Activated T-cell treated with anti-CD3 and anti-CD28 coated beads, Interleukin-2, amount 50 U/mL, for 24 hours (primary cell): ENCODE measurements at regions not wholly inside any gene's neighbourhood (a gene's known extent, or its start where the extent isn't known, plus 50 kb on each side); places are given as distances from the start of the nearest gene placed in this dataset.
A peak's percentile ranks its signal among the peaks of the same experiment; 100 is the strongest.

Experiments
- DNase-seq: peaks from one replicate; pipeline ENCODE4 v3.0.0-alpha.2; 2020
- H3K27ac Mint-ChIP-seq: 2 replicates; pipeline ENCODE4 v1.8.0; 2020; ENCODE audit warnings: mild to moderate bottlenecking, mixed read lengths
- H3K27me3 Mint-ChIP-seq: 2 replicates; pipeline ENCODE4 v1.8.0; 2020; ENCODE audit warnings: mixed read lengths
- H3K36me3 Mint-ChIP-seq: 2 replicates; pipeline ENCODE4 v1.8.0; 2020; ENCODE audit warnings: low read depth, mixed read lengths
- H3K4me1 Mint-ChIP-seq: 2 replicates; pipeline ENCODE4 v1.8.0; 2020; ENCODE audit warnings: low read depth, mixed read lengths
- H3K4me3 Mint-ChIP-seq: 2 replicates; pipeline ENCODE4 v1.8.0; 2020; ENCODE audit warnings: mild to moderate bottlenecking, moderate library complexity, mixed read lengths
- H3K9me3 Mint-ChIP-seq: 2 replicates; pipeline ENCODE4 v1.8.0; 2020; ENCODE audit warnings: mixed read lengths

GRCh38 chr6:138593124-138593877, 94.0 kb upstream of the NHSL1 start:
- Mint-ChIP-seq H3K9me3 (no peaks in the 10 kb centered on the region), H3K36me3 (no peaks in the 10 kb centered on the region)
- peak; percentile 54 for DNase-seq

DNA sequence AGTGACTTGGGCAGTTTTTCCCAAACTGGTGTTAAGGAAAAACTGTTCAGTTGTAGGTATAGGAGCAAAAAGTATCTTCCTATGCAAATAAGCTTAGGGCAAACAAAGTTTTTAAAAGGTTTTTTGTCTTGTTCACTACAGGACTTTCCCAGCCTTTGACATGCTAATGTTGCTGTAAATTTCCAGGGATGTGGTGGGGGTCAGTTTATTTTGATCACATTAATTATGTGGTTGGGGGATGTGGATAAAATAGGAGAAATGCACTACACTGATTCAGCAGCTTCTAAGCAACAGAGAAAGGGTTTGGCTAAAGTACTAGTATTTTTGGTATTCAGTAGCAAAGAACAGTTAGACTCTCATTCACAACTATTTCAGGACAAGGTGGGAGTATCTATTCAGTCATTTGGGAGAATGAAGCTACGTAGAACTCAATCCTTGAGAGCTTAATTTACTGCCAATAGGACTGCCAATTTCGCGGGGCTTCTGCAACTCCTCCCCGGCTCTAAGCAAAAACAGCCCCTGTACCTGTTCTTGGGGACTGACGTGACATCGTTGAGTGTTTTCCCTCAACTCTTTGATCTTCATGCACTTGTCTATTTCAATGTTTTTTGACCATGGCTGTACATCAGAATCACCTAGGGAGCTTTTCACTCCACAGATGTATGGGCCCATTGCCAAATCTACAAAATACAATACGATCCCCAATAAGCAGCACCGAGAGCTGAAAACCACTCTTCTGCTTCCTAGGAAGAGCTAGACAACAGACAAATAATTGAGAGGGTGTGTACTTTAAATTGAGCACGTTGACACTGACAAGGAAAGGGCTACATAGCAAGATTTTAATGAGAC, 94.8 kb upstream of the NHSL1 start:
- no peak for DNase-seq
- Mint-ChIP-seq H3K4me3 (peak overlapping the region; percentile 73), H3K27ac (peak overlapping the region; percentile 93), H3K4me1 (peaks cover 31% of the 10 kb centered on the region), H3K36me3 (no peaks in the 10 kb centered on the region), H3K27me3 (peaks cover 4% of the 10 kb centered on the region), H3K9me3 (no peaks in the 10 kb centered on the region)

More at GRCh38 chr6:138593124-138593877, 94.0 kb upstream of the NHSL1 start:
- peak overlapping the region; percentile 93 for H3K27ac Mint-ChIP-seq
- H3K4me3 Mint-ChIP-seq = peak overlapping the region; percentile 73
- H3K27me3 Mint-ChIP-seq = peaks cover 4% of the 10 kb centered on the region
- peaks cover 35% of the 10 kb centered on the region for H3K4me1 Mint-ChIP-seq

DNA sequence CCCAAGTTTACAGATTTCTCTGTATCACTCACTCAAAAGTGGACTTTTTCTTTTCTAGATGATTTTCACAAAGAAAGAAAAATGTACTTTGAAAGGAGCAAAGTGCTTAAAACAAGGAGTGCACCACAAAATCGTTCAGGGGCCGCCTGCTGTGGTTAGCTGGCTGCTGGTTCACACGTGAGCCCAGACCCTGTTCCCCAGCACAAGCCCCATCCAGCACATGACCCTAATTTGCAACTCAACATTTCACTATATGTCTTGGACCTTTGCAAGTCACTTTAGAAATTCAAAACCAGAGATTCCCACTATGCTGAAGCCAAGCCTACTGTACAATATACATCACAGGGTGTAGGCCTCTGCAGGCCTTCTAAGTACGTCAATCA, 95.5 kb upstream of the NHSL1 start:
- H3K4me3 Mint-ChIP-seq = no peak overlapping the region
- H3K36me3 Mint-ChIP-seq = no peaks in the 10 kb centered on the region
- H3K27ac Mint-ChIP-seq = no peak overlapping the region
- DNase-seq = no peak
- peaks cover 7% of the 10 kb centered on the region for H3K27me3 Mint-ChIP-seq
- H3K4me1 Mint-ChIP-seq = peaks cover 31% of the 10 kb centered on the region
- no peaks in the 10 kb centered on the region for H3K9me3 Mint-ChIP-seq

DNA sequence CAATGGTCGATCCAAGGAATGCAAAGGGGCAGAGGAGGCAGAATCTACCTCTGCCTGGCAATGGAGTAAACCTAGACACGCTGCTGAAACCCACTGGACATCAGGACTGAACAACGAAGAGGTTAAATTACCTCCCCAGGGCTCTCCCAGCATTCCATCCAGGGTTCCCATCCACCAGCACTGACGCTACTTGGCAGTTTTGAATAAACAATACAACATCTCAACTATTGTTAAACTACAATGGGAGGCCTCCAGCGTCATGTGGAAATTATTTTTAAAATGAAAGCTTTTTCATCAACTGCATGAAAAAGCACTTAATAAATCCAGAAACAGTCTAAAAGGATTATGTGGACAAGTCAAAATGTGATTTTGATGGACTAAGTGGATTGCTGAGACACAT, 96.8 kb upstream of the NHSL1 start:
- Mint-ChIP-seq H3K27me3 (peaks cover 9% of the 10 kb centered on the region), H3K4me1 (peaks cover 26% of the 10 kb centered on the region), H3K36me3 (no peaks in the 10 kb centered on the region), H3K27ac (no peak overlapping the region), H3K4me3 (no peak overlapping the region), H3K9me3 (no peaks in the 10 kb centered on the region)
- DNase-seq = no peak

DNA sequence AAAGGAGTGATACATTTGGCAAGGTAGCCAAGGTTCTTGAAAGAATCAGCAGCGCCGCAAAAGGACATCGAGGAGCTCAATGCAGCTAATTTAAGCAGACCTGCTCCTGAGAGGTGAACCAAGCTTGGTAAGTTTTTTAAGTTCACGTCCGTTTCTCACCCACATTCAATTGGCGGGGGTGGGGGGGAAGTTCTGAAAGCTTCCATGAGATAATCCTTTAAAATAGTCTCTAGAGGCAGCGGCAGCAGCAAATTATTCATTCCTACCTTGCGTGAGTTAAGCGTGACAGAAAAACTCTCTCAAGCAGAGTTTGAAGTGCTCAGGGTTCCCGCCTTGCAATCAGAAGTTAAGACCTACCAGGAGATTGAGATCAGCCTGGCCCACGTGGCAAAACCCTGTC, 97.3 kb upstream of the NHSL1 start:
- no peaks in the 10 kb centered on the region for H3K9me3 Mint-ChIP-seq
- no peak overlapping the region for H3K4me3 Mint-ChIP-seq
- H3K36me3 Mint-ChIP-seq = no peaks in the 10 kb centered on the region
- no peak for DNase-seq
- peaks cover 13% of the 10 kb centered on the region for H3K27me3 Mint-ChIP-seq
- H3K27ac Mint-ChIP-seq = no peak overlapping the region
- peaks cover 24% of the 10 kb centered on the region for H3K4me1 Mint-ChIP-seq

- Mint-ChIP-seq H3K27me3 (peaks cover 17% of the 10 kb centered on the region), H3K4me1 (peaks cover 21% of the 10 kb centered on the region), H3K4me3 (no peak overlapping the region), H3K9me3 (no peaks in the 10 kb centered on the region), H3K36me3 (no peaks in the 10 kb centered on the region), H3K27ac (no peak overlapping the region)
- no peak for DNase-seq
These were observed 98.0 kb upstream of the NHSL1 start for GRCh38 chr6:138597336-138597735.

DNA sequence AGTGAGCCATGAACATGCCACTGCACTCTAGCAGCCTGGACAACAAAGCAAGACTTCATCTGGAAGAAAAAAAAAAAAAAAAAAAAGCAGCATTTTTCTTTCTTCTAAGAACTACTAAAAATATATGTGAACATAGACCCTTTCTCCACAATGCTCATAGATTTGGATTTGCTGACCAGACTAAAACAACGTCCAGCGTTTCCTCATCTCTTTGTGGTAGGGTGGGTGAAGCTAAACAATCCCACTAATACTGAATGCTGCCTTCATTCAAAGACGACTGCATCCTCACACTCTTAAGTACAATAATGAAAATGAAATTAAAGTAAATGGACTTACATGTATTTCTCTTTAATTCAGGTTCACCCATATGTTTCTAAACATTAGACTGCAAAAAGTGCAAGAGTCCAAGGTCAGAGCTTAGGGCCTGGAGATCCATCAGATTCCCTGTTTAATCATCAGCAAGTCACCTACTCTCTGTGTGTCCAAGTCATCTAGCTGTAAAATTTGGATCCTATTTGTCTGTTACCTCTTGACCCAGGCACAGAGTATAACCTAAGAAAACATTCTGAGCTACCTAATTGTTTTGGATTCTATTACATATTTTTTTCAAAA, 99.4 kb upstream of the NHSL1 start:
- H3K9me3 Mint-ChIP-seq = no peaks in the 10 kb centered on the region
- peaks cover 26% of the 10 kb centered on the region for H3K27me3 Mint-ChIP-seq
- no peak for DNase-seq
- H3K4me1 Mint-ChIP-seq = peaks cover 9% of the 10 kb centered on the region
- no peaks in the 10 kb centered on the region for H3K36me3 Mint-ChIP-seq
- no peak overlapping the region for H3K4me3 Mint-ChIP-seq
- H3K27ac Mint-ChIP-seq = no peak overlapping the region

- Mint-ChIP-seq H3K4me1 (no peaks in the 10 kb centered on the region), H3K36me3 (no peaks in the 10 kb centered on the region), H3K4me3 (no peak overlapping the region), H3K27ac (no peak overlapping the region), H3K27me3 (peaks cover 39% of the 10 kb centered on the region), H3K9me3 (no peaks in the 10 kb centered on the region)
- no peak for DNase-seq
These were observed 101.0 kb upstream of the NHSL1 start for GRCh38 chr6:138600261-138600660.

- H3K9me3 Mint-ChIP-seq = no peaks in the 10 kb centered on the region
- H3K27me3 Mint-ChIP-seq = peaks cover 42% of the 10 kb centered on the region
- no peaks in the 10 kb centered on the region for H3K36me3 Mint-ChIP-seq
- H3K4me1 Mint-ChIP-seq = no peaks in the 10 kb centered on the region
- H3K4me3 Mint-ChIP-seq = no peak overlapping the region
- H3K27ac Mint-ChIP-seq = no peak overlapping the region
- no peak for DNase-seq
These were observed 101.4 kb upstream of the NHSL1 start for GRCh38 chr6:138600726-138601125.

DNA sequence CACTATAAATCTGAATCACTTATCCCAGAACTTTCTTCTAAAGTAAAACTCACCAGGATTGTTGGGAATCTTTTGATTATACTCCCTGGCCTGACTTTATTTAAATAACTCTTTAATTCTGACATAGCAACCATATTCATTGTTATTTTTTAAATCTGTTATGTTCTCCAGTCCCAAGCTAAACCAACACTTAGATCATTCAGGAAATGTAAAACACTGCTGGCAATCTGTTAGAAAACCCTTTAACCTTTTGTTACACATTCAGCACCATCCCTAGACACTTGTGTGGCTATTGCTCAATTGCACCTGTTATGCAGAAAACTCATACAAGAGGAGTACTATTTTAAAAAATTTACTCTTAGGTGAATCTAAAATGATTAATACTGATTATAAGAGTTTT, 101.8 kb upstream of the NHSL1 start:
- Mint-ChIP-seq H3K4me3 (no peak overlapping the region), H3K36me3 (no peaks in the 10 kb centered on the region), H3K27me3 (peaks cover 42% of the 10 kb centered on the region), H3K9me3 (no peaks in the 10 kb centered on the region), H3K4me1 (no peaks in the 10 kb centered on the region), H3K27ac (no peak overlapping the region)
- DNase-seq = no peak

GRCh38 chr6:138605958-138606357, 106.7 kb upstream of the NHSL1 start:
- no peak overlapping the region for H3K4me3 Mint-ChIP-seq
- H3K36me3 Mint-ChIP-seq = no peaks in the 10 kb centered on the region
- no peak for DNase-seq
- H3K9me3 Mint-ChIP-seq = no peaks in the 10 kb centered on the region
- H3K4me1 Mint-ChIP-seq = no peaks in the 10 kb centered on the region
- H3K27me3 Mint-ChIP-seq = peaks cover 56% of the 10 kb centered on the region
- no peak overlapping the region for H3K27ac Mint-ChIP-seq

- H3K4me3 Mint-ChIP-seq = no peak overlapping the region
- H3K27ac Mint-ChIP-seq = no peak overlapping the region
- DNase-seq = no peak
- H3K9me3 Mint-ChIP-seq = no peaks in the 10 kb centered on the region
- H3K4me1 Mint-ChIP-seq = no peaks in the 10 kb centered on the region
- H3K36me3 Mint-ChIP-seq = no peaks in the 10 kb centered on the region
- peaks cover 42% of the 10 kb centered on the region for H3K27me3 Mint-ChIP-seq
These were observed 108.5 kb upstream of the NHSL1 start for GRCh38 chr6:138607478-138608433.

- Mint-ChIP-seq H3K27me3 (peaks cover 35% of the 10 kb centered on the region), H3K4me1 (no peaks in the 10 kb centered on the region), H3K36me3 (no peaks in the 10 kb centered on the region), H3K4me3 (no peak overlapping the region), H3K9me3 (no peaks in the 10 kb centered on the region), H3K27ac (no peak overlapping the region)
- DNase-seq = no peak
These were observed 109.6 kb upstream of the NHSL1 start for GRCh38 chr6:138608896-138609295.

DNA sequence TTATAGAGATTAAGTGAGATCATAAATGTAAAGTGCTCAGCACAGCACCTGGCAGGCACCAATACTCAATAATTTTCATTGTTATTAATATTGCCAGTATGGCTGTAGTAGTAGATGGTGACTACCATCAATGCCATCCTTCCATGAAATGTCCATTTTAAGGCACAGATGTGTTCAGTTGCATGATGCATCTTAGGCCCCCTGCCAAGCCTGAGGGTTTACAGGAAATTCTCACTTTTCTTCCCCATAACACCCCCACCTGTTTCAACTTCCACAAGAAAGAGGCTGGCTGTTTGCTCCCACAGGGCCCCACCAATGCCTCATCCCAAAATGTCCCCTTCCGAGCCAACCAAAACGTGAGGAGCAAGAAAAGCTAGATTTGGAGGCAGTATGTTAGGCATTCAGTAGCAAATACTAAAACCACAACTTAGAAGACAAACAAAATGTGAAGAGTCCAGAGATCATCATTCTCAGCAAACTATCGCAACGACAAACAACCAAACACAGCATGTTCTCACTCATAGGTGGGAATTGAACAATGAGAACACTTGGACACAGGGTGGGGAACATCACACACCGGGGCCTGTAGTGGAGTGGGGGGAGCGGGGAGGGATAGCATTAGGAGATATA, 110.6 kb upstream of the NHSL1 start:
- no peak overlapping the region for H3K4me3 Mint-ChIP-seq
- no peaks in the 10 kb centered on the region for H3K9me3 Mint-ChIP-seq
- no peaks in the 10 kb centered on the region for H3K4me1 Mint-ChIP-seq
- DNase-seq = no peak
- peaks cover 27% of the 10 kb centered on the region for H3K27me3 Mint-ChIP-seq
- no peaks in the 10 kb centered on the region for H3K36me3 Mint-ChIP-seq
- H3K27ac Mint-ChIP-seq = no peak overlapping the region
